ENCODE measurements at regions not wholly inside any gene's neighbourhood (a gene's known extent, or its start where the extent isn't known, plus 50 kb on each side); places are given as distances from the start of the nearest gene placed in this dataset.

GRCh38 chr10:7056216-7056615 is 354.6 kb downstream of the SFMBT2 start:
- TF ChIP-seq CHD2 (IDR thresholded peaks at IDR 0.05; ENCODE audit: low read depth, low read length): no peak
- no peak for TF ChIP-seq NFYB (CRISPR knock-in tag; IDR thresholded peaks at IDR 0.05)
- TF ChIP-seq CTCF (CRISPR knock-in tag; IDR thresholded peaks at IDR 0.05): no peak
- TF ChIP-seq ZNF841 (CRISPR knock-in tag; IDR thresholded peaks at IDR 0.05; ENCODE audit: borderline replicate concordance): no peak
- TF ChIP-seq IRF9 (CRISPR knock-in tag; IDR thresholded peaks at IDR 0.05; ENCODE audit: borderline replicate concordance): no peak
- no peak for TF ChIP-seq ZHX1 (CRISPR knock-in tag; IDR thresholded peaks at IDR 0.05; ENCODE audit: low read depth)
- TF ChIP-seq POLR2A (IDR thresholded peaks at IDR 0.05; ENCODE audit: insufficient read depth in 1 of 2, low read depth in 2 of 2, low read length in 2 of 2): no peak
- TF ChIP-seq SMC3 (IDR thresholded peaks at IDR 0.05; ENCODE audit: low read length): no peak
- no peak for TF ChIP-seq RAD21 (CRISPR knock-in tag; IDR thresholded peaks at IDR 0.05)
- no peak for TF ChIP-seq SIN3A (IDR thresholded peaks at IDR 0.05; ENCODE audit: borderline replicate concordance, low read depth, low read length)
- no peak for TF ChIP-seq TOE1 (CRISPR knock-in tag; IDR thresholded peaks at IDR 0.05)
